K562 (cell line): ENCODE measurements at regions not wholly inside any gene's neighbourhood (a gene's known extent, or its start where the extent isn't known, plus 50 kb on each side); places are given as distances from the start of the nearest gene placed in this dataset.

Source experiments
- FOXA3 ChIP-seq, 2 experiments: fragments of 450-650 bp in 1 of 2; sonication (generic) in 1 of 2; formaldehyde crosslinking; IDR thresholded peaks in 1 of 2; conservative IDR thresholded peaks in 1 of 2; 2 replicates each; pipeline versions ENCODE4 v1.4.0 to v1.8.0; 2020 to 2022; ENCODE audit warnings: mild to moderate bottlenecking in 2 of 2, missing genetic modification reagents in 1 of 2
- SIN3A ChIP-seq, 2 experiments: fragments of 150-350 bp in 1 of 2; IDR thresholded peaks; 2 replicates each; pipeline ENCODE4 v1.6.1; 2011 to 2016; ENCODE audit warnings: borderline replicate concordance in 2 of 2, low read depth in 2 of 2, low read length in 2 of 2, mild to moderate bottlenecking in 2 of 2, moderate library complexity in 2 of 2; ENCODE audit not compliant: control insufficient read depth in 1 of 2

DNA sequence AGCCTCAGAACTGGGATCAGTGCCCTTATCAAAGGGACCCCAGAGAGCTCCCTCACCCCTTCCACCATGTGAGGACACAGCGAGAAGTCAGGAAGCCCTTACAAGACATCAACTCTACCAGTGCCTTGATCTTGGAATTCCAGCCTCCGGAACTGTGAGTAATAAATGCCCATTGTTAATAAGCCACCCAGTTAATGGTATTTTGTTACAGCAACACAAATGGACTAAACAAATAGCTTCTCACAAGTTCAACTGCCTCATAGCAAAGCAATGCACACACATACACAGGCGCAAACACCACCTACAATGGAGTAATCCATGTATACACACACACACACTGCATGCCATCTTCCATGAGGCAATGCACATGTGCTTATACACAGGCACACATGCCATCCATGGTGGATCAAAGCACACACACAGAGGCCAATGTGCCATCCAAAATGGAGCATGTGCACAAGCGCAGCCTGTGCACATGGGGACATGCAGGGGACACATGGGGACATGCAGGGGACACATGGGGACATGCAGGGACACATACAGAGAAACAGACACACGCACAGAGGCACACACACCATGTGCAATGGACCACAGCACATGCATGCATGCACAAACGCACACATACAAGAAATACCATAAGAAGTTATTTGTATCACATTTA, 137.6 kb upstream of the TBL1X start:
- TF ChIP-seq FOXA3 (CRISPR knock-in tag; conservative IDR thresholded peaks at IDR 0.05 in 1 of 2, IDR thresholded peaks at IDR 0.05 in 1 of 2) = no peak
- no peak for TF ChIP-seq SIN3A (IDR thresholded peaks at IDR 0.05; ENCODE audit: borderline replicate concordance in 2 of 2, control insufficient read depth in 1 of 2, low read depth in 2 of 2, low read length in 2 of 2)
